GM12865 (cell line): ENCODE measurements at regions not wholly inside any gene's neighbourhood (a gene's known extent, or its start where the extent isn't known, plus 50 kb on each side); places are given as distances from the start of the nearest gene placed in this dataset.

Source experiments
- DNase-seq: peaks from one replicate; pipeline ENCODE4 v3.0.0; 2010; ENCODE audit warnings: low read depth
- H3K4me3 ChIP-seq: 2 replicates; pipeline ENCODE4 v1.5.1; 2011; ENCODE audit warnings: mild to moderate bottlenecking, low read depth, low read length, control low read depth
- TF ChIP-seq, protein P1 (sequence below): IDR thresholded peaks from 2 replicates; pipeline ENCODE4 v1.5.1; 2011; ENCODE audit warnings: low read length, control low read depth, low read depth, inconsistent platforms; ENCODE audit not compliant: insufficient read depth; ENCODE audit errors: missing control alignments

DNA sequence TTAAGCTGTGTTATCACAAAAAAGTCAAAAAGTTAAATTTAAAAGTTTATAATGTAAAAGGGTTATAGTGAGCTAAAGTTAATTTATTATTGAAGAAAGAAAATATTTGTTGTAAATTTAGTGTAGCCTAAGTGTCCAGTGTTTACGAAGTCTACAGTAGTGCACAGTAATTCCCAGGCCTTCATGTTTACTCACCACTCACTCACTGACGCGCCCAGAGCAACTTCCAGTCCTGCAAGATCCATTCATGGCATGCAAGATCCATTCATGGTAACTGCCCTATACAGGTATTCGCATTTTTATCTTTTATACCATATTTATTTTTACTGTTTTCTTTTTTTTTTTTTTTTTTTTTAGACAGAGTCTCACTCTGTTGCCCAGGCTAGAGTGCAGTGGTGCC, 69.5 kb downstream of the TPRA1 start:
- no peak for DNase-seq
- TF ChIP-seq, protein P1, sequence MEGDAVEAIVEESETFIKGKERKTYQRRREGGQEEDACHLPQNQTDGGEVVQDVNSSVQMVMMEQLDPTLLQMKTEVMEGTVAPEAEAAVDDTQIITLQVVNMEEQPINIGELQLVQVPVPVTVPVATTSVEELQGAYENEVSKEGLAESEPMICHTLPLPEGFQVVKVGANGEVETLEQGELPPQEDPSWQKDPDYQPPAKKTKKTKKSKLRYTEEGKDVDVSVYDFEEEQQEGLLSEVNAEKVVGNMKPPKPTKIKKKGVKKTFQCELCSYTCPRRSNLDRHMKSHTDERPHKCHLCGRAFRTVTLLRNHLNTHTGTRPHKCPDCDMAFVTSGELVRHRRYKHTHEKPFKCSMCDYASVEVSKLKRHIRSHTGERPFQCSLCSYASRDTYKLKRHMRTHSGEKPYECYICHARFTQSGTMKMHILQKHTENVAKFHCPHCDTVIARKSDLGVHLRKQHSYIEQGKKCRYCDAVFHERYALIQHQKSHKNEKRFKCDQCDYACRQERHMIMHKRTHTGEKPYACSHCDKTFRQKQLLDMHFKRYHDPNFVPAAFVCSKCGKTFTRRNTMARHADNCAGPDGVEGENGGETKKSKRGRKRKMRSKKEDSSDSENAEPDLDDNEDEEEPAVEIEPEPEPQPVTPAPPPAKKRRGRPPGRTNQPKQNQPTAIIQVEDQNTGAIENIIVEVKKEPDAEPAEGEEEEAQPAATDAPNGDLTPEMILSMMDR: no peak
- no peak overlapping the region for H3K4me3 ChIP-seq

DNA sequence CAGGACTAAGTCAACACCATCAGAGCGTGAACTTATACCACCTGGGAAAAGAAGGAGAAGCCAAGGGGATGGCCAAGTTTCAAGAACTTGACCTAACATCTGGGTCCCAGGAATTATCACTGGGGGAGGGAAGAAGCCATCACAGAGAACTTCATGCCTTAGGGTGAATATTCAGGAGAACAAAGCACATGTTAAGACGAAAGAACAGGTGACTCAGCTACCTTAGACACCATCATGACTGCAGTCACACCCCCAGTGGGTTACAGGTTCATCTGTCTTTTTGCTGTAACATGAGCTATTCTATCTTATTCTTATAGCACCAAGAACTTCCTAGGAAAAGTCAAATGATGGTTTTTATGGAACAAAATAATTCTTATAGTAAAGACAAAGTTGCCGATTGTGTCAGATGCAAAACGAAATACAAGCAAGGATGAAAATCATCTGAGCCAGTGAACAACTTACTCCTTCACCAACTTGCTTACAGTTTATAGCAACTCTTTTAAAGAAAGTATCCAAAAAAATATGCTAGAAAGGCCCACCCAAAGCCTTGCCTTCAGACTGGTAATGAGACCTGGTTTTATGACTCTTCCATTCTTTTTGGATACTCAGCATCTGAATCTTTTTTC, 72.0 kb downstream of the TPRA1 start:
- H3K4me3 ChIP-seq: no peak overlapping the region
- TF ChIP-seq, protein P1: no peak

DNA sequence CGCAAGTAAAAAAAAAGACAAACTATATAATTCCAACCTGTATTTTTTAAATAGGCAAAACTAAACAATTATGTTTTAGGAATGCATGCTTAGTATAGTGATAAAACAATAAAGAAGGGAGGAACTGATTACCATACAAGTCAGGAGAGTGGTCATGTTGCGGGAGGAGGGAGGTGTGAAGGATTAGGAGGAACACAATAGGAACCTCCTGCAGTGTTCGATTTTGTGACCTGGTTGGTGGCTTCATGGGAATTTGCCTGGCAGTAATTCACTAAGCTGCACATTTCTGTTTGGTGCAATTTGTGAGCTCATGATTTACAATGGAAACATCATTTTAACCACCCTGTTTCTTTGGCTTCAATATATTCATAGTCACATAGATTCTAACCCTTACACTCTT, 78.3 kb downstream of the TPRA1 start:
- DNase-seq: no peak

More for the DNA sequence above, 72.0 kb downstream of the TPRA1 start:
- DNase-seq: no peak

DNA sequence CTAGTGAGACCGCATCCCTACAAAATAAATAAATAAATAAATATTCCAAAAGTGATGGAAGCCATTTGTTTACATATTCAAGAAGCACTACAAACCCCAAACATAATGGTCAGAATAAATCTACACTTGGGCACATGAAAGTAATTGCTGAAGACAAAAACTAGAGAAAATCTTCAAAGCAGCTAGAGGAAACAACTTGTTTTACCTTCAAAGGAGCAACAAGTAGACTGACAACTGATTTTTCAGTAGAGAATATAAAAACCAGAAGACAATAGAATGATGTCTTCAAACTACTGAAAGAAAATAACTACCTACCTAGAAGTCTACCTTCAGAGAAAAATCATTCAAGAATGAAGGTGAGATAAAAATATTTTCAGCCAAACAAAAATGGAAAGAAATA, 89.4 kb downstream of the TPRA1 start:
- H3K4me3 ChIP-seq: no peak overlapping the region
- no peak for DNase-seq
- TF ChIP-seq, protein P1: no peak

More for the DNA sequence above, 78.3 kb downstream of the TPRA1 start:
- H3K4me3 ChIP-seq: no peak overlapping the region
- TF ChIP-seq, protein P1: no peak

DNA sequence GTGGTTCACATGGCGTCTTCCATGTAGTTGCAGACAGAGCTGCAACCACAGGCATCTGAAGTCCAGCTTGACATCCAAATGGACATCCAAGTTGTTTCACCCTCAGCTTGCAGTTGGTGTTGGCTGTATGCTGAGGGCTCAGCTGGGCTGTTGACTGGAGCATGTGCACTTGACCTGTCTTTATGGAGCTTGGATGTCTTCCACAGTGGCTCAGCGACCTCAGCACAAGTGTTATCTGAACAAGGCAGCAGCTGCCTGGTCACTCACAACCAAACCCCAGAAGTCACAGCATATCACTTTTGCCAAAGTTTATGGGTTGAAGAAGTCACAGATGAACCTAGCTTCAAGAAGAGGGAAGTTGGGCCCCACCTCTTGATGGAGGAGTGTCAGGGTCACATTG, 92.9 kb downstream of the TPRA1 start:
- TF ChIP-seq, protein P1: no peak
- DNase-seq: no peak
- H3K4me3 ChIP-seq: no peak overlapping the region

DNA sequence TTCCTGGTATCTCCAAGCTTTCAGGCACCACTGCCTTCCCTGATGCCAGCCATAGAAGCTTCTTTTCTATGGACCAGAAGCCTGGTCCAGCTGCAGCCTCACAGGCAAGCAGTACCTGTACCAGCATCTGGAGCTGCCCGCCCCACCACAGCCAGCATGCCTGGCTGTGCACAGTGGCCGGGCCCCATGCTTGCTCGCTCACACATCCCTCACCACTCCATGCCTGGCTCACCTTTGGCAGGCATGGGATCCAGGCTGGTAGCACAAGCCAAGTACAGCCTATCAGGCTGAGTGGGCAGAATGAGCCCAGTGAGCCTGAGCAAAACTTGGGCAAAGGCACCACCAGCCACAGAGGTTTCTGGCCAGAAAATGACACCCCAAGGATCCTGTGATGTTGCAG, 93.4 kb downstream of the TPRA1 start:
- TF ChIP-seq, protein P1: no peak
- no peak for DNase-seq
- H3K4me3 ChIP-seq: no peak overlapping the region
